ENCODE measurements at regions not wholly inside any gene's neighbourhood (a gene's known extent, or its start where the extent isn't known, plus 50 kb on each side); places are given as distances from the start of the nearest gene placed in this dataset.
A peak's percentile ranks its signal among the peaks of the same experiment; 100 is the strongest.
"Not testable (repeated sequence)": the region's sequence is repeated elsewhere in the genome, so short reads cannot be mapped to it uniquely, and the experiment has no call there.

DNA sequence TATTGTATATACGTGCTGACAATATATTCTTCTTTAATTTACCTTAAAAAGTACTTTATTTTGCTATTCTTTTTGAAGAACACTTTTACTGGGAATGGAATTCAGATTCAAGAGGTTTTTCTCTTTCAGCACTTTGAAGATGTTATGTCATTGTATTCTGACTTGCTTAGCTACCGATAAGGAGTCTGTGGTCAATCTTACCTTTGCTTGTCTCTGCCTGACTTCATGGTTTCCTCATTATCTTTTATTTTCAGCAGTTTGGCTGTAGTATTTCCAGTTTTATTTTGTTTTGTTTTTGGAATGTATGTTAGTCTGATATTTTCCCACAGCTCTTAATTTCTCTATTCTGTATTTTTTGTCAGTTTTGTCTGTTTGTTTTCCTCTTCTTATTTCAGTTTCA, 187.9 kb upstream of the SMIM30 start:
- DNase-seq (ENCODE audit: low read depth) = no peak

DNA sequence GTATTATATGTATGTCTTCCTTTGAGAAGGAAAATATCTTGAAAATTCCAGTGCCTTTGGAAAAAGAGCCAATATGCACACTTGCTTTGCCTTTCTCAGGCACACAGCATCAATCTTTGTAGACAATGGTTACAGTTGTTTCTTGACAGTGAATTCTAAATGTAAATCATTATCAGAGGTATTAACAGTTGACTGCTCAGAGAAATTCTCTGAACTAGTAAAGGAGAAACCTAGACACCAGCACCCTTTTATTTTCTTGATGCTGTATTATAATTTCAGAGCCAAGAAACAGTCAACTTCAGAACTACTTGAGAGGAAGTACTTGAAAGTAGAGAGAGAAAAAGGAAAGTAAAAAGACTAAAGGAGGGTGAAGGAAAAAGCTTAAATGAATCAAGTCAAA, 185.8 kb upstream of the SMIM30 start:
- no peak for DNase-seq (ENCODE audit: low read depth)

DNA sequence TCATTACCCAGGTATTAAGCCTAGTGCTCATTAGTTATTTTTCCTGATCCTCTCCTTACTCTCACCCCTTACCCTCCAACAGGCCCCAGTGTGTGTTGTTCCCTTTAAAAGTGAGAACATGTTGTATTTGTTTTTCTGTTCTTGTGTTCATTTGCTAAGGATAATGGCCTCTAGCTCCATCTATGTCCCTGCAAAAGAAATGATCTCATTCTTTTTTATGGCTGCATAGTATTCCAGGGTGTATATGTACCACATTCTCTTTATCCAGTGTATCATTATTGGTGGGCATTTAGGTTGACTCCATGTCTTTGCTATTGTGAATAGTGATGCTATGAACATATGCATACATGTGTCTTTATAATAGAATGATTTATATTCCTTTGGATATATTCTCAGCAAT, 185.0 kb upstream of the SMIM30 start:
- DNase-seq (ENCODE audit: low read depth) = not testable (repeated sequence)

DNA sequence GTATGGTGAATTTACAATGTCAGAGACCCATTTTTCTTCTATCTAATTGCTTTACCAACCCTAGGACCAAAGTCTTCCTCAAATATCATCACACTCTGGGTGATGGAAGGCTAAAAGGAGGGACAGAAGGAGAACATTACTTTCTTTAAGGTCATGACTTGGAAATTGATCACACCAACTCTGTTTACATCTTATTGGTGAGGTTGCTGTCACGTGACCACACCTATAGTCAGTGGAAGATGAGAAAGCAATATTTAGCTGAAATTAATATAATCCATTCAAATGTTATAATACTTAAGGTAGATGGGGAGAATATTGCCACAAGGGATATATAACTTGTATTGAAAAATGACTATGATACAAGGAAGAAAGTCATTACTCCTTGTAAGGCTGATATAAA, 183.6 kb upstream of the SMIM30 start:
- DNase-seq (ENCODE audit: low read depth) = no peak

DNA sequence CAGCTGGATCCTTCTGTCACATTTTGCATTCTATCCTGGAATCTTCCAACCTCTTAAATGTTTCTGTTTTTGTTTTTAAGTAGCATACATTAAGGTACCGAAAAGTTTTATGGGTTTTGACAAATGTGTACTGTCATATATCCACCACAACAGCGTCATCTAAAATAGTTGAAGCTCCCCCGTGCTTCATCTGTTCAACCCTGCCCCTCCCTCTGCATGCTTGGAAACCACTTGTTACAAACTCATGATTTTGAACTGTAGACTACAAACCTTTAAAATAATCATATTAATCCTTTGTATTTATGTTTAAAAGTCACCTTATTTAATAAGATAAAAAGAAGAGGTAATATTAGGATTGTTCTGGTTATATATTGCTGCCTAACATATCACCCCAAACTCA, 182.8 kb upstream of the SMIM30 start:
- no peak for DNase-seq (ENCODE audit: low read depth)

DNA sequence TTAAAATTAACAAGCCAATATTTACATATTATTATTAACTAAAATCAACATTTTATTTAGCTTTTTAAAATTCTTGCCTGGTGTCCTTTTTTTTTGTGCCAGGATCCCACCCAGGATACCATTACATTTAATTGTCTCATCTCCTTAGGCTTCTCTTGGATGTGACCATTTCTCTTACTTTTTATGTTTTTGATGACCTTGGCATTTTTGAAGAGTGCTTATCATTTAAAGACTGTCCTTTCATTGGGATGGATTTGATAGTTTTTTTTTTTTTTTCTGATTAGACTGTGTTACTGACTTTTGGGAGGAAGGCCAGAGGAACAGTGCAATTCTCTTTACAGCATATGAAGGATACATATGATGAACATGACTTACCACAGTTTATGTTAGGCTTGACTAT, 181.4 kb upstream of the SMIM30 start:
- no peak for DNase-seq (ENCODE audit: low read depth)

DNA sequence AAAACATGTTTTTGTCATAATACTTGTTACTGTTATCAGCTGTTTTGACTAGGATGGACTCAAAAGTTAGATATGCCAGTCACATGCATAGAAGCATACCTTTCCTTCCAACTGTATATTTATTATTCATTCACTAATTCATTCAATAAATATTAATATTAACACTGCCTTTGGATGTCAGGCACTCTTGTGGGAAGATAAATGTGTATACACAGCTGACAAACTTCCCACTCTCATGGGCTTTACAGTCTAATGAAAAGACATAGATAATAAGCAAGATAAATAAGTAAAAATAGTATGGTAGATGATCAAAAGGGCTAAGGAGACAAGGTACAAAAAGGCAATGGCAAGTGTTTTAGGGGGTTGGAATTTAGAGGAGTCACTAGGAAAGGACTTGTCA, 180.1 kb upstream of the SMIM30 start:
- no peak for DNase-seq (ENCODE audit: low read depth)

DNA sequence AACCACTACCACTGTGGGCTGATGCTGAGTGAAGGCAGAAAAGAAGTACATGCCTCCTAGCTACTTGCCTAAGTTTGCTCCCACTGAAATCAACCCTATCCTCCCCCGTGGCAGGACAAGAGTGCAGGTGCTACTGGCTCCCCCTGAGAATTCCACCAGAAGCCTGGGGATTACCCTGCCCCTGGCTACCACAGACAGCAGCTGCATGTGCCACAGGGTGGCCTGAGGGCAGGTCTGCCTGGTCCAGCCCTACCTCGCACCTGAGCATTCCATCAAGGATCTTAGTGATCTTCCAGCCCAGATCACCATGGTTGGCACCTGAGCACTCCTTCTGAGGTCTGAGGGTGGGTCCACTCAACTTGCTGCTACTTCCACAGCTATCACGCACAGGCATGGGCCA, 176.4 kb upstream of the SMIM30 start:
- no peak for DNase-seq (ENCODE audit: low read depth)

DNA sequence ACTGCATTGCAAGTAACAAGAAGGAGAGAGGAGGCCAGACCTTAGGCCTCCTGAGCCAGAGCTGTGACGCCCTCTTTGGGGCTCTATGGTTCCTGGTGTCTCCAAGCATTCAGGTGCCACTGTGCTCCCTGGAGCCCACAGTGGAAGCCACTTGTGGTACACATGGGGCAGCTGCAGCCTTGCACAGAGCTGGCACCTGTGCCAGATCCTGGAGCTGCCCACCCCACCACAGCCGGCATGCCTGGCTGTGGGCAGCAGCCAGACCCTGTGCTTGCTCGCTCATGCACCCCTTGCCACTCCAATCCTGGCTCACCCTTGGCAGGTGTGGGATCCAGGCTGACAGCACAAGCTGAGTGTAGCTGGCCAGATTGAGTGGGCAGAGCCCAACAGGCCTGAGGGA, 173.8 kb upstream of the SMIM30 start:
- no peak for DNase-seq (ENCODE audit: low read depth)

DNA sequence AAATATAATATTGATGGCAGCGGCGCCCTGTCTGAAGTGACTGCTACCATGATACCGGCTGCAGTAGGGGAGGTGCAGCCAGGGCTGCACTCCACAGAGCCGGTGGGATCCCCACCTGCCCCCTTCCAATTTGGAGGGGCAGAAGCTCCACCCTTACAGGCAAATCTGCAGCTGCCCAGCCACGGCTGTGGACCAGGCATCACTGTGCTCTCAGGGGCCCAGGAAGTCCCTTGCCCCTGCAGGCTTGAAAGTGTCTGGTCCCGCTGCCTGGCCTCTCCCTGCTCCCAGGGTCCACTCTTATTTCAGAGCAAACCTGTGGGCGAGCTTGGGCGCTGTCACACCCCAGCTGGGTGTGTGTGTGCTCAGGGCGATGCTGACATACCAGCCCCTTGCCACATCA, 172.7 kb upstream of the SMIM30 start:
- DNase-seq (ENCODE audit: low read depth) = no peak

DNA sequence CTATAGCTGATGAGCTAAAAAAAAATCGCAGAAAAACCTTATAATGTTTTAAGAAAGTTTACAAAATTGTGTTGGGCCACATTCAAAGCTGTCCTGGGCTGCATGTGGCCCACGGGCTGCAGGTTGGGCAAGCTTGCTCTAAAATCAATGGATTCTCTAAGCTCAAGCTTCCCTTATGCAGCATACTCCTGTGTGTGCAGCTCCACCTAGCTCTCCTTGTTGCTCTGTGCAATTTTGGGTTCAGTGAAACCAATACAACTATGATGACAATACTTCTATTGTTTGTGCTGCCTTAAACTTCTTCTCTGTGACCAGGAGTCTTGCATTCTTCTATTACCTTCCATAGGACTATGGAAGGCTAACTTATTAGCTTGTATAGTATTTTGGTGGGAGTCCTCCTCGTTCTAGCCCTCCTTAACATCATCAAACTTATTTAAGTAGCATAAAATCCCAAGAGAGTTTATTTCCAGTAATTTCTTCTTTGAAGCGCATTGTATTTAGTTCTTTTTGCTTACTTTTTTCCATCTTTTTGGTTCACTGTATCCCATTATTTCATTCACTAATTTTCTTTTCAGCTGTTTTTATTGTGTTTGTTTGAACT, 170.9 kb upstream of the SMIM30 start:
- peak; percentile 40 for DNase-seq (ENCODE audit: low read depth)

DNA sequence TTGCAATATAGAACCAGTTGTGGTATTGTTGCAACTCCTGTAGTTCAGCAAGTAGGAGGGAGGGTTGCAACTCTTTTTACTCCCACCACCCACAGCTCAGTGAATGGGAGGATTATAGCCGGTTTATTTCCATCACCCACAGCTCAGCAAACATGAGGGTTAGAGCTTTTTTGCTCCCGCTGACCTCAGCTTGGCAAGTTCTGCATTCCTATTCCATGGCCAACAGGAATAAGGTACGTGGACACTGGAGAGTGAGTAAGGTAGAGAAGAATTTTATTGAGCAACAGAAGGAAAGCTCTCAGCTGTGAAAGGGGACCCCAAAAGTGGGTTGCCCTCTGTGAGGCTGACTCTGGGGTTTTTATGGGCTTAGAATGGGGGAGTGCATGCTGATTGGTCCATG, 167.1 kb upstream of the SMIM30 start:
- DNase-seq (ENCODE audit: low read depth) = no peak

DNA sequence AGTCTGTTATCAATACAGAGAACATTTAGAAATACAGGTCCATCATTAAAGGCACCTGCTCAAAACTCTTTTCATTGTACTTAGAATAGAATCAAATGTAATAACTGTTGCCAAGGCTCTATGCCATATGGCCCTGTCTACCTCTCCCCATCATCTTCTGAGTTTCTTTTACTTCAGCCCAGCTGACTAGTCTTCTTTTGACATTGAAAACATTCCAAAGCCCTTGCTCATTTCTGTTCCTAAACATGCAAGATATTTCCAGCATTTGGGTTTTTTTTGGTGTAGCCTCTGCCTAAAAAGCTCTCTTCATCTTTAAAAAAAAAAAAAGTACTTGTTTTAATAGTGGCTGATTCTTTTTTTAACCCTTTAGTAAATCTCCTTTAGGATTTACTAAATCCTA, 165.5 kb upstream of the SMIM30 start:
- peak; percentile 51 for DNase-seq (ENCODE audit: low read depth)

DNA sequence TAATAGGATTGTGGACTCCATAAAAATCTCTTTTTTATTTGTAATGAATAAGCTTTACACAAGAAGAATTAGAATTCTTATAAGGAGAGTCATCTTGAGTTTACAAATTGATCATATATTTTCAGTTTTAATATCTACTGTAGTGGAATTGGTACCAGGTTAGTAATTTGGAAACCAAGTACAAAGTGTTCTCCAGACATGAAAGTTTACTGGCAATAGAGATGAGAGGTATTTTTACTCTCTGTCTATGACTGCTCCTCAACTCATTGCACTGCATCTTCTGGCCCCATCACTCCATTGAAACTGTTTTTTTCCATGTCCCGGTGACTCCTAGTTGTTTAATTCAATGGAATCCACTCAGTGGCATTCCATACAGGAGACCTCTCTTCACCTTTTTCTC, 164.5 kb upstream of the SMIM30 start:
- no peak for DNase-seq (ENCODE audit: low read depth)

DNA sequence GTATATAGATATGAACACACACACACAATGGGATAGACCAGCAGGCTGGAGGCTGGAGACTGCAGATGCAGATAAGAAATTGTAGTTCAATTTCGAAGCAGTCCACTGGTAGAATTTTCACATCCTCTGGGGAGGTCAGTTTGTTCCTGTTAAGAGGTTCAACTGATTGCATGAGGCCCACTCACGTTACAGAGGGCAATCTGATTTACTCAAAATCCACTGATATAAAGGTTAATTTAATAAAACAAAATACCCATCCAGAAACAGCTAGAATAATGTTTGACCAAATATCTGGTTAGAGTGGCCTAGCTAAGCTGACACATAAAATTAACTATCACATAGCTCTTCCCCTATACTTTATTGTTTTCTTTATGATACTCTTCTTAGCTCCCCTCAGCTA, 162.9 kb upstream of the SMIM30 start:
- DNase-seq (ENCODE audit: low read depth) = no peak

DNA sequence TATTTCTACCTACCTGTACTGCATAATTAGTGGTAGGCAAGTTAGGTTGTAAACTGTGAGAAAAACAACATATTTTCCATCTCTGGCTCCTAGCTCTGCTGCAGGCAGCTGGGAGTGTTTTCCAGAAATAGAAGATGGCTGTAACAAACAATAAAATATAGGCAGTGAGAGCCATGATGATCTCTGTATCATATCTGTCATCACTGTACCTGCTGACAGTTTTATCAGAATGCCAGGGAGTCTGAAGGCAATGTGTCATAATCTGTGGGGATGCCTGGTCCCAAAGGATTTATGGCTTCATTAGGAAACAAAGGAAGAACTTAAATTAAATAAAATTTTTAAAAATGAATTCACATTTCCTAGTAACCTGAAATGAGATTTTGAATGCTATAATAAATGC, 160.9 kb upstream of the SMIM30 start:
- DNase-seq (ENCODE audit: low read depth) = no peak

DNA sequence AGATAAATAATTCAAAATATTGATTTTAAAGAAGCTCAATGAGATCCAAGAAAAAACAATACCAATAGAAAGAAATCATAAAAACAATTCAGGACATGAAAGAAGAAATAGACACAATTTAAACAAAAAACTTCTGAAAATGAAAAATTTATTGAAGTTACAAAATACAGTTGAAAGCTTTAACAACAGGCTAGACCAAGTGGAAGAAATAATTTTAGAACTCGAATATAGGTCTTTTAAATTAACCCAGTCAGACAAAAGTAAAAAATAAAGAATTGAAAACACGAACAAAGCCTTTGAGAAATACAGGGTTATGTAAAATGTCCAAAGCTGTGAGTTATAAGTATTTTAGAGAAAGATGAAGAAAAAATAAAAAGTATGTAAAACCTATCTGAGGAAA, 152.4 kb upstream of the SMIM30 start:
- DNase-seq (ENCODE audit: low read depth) = no peak

DNA sequence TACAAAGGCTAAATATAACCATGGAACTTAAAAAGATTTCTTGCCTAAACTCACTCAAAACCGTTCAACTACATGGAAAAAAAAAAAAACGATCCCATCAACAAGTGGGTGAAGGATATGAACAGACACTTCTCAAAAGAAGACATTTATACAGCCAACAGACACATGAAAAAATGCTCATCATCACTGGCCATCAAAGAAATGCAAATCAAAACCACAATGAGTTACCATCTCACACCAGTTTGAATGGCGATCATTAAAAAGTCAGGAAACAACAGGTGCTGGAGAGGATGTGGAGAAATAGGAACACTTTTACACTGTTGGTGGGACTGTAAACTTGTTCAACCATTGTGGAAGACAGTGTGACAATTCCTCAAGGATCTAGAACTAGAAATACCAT, 151.2 kb upstream of the SMIM30 start:
- DNase-seq (ENCODE audit: low read depth) = not testable (repeated sequence)

DNA sequence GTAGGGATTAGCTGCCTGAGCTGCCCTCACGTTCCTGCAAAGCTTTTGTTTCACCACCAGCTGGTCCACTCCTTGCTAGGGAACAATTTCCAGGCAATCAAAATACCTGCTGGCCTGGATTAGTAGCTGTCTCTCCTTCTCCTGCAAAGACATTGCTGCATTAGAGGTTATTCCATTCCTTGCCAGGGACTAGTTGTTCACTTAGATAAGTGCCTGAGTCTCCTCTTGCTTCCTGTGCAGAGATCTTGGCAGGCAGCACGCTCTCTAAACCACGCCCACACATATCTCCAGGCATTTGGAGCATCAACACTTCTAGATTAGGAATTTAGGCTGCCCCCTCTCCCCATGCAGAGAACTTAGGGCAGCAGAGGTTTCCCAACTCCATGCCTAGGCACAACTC, 150.4 kb upstream of the SMIM30 start:
- peak; percentile 32 for DNase-seq (ENCODE audit: low read depth)

DNA sequence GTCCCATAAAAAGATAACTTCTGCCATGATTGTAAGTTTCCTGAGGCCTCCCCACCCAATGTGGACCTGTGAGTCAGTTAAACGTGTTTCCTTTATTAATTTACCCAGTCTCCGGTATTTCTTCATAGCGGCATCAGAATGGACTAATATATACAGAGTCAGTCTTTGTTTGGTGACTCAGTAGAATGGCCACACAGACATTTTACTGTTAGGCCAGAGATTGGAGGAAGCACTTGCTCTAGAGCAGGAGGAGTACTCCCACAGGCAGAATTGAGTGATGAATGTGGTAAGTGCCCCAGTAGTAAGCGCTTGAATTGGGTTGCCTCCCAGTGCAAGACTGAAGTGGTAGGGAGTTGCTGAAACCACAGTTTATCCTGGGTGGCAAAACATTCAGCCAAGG, 149.5 kb upstream of the SMIM30 start:
- peak; percentile 79 for DNase-seq (ENCODE audit: low read depth)

DNA sequence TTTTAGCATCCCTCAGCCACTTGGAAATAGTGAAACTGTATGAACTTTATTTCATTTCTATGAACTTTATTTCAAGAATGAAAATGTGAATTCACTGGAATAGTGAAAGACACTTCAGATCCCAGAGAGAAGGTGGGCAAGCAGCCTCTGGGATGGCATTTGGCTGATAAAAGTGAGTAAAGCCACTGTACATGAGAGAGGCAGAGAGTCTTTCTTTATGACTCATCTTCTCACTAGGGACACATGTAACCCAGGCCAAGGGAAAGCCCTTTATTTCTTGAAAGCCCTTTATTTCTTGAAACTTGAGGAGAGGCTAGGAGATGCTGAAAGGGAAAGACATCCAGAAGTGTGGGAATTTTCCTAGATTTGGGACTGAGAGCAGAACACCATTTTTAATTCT, 148.9 kb upstream of the SMIM30 start:
- peak; percentile 70 for DNase-seq (ENCODE audit: low read depth)

DNA sequence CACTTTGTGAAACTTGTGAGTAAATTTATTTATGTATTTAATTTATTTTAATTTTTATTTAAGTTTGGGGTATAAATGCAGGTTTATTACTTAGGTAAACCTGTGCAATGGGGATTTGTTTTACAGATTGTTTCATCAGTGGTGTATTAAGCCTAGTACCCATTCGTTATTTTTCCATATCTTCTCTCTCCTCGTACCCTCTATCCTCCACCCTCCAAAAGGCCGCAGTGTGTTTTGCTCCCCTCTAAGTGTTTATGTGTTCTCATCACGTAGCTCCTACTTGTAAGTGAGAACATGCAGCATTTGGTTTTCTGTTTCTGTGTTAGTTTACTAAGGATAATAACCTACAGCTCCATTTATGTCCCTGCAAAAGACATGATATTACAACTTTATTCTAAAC, 145.4 kb upstream of the SMIM30 start:
- DNase-seq (ENCODE audit: low read depth) = no peak

DNA sequence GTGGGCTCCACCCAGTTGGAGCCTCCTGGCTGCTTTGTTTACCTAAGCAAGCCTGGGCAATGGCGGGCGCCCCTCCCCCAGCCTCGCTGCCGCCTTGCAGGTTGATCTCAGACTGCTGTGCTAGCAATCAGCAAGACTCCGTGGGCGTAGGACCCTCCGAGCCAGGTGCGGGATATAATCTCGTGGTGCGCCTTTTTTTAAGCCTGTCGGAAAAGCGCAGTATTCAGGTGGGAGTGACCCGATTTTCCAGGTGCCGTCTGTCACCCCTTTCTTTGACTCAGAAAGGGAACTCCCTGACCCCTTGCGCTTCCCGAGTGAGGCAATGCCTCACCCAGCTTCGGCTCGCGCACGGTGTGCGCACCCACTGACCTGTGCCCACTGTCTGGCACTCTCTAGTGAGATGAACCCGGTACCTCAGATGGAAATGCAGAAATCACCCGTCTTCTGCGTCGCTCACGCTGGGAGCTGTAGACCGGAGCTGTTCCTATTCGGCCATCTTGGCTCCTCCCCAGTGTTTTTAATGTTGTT, 144.9 kb upstream of the SMIM30 start:
- not testable (repeated sequence) for DNase-seq (ENCODE audit: low read depth)

DNA sequence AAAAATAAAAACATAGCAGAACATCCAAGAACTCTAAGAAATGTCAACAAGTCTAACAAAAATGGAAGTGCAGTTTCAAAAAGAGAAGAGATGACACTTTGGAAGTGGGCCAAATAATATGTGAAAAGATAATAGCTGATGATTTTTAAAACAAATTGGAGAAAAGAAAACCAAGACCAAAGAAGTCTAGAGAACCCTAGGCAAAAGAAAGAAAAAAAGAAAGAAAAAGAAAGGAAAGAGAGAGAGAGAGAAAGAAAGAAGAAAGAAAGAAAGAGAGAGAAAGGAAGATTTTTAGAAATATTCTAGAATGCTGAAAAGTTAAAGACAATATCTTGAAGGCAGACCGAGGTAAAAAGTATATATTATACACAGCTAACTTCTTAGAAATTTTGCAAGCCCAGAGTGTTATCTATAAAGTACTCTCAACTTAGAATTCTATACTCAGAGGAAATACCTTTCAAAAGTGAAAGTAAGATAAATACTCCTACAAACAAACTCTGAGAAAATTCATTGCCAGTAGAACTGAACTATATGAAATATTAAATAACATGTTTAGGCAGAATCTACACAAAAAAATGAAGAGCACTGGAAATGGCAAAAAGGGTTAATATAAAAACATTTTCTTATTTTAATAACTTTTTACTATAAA, 138.7 kb upstream of the SMIM30 start:
- peak; percentile 5 for DNase-seq (ENCODE audit: low read depth)
